IMR-90 (cell line): ENCODE measurements at regions not wholly inside any gene's neighbourhood (a gene's known extent, or its start where the extent isn't known, plus 50 kb on each side); places are given as distances from the start of the nearest gene placed in this dataset.

Experiments
- CEBPB ChIP-seq: IDR thresholded peaks from 2 replicates; pipeline ENCODE4 v1.6.1; 2012; ENCODE audit warnings: low read depth, low read length, improper control_type of control experiment
- POLR2A ChIP-seq: IDR thresholded peaks from 2 replicates; pipeline ENCODE4 v1.6.1; 2012; ENCODE audit warnings: mild to moderate bottlenecking, low read depth, low read length
- RAD21 ChIP-seq: IDR thresholded peaks from 2 replicates; pipeline ENCODE4 v1.6.1; 2012; ENCODE audit warnings: low read length, improper control_type of control experiment
- RFX5 ChIP-seq: IDR thresholded peaks from 2 replicates; pipeline ENCODE4 v1.8.0; 2012; ENCODE audit warnings: low read depth, mild to moderate bottlenecking, low read length, moderate library complexity
- USF2 ChIP-seq: fragments of 150-350 bp; IDR thresholded peaks from 2 replicates; pipeline ENCODE4 v1.6.1; 2017; ENCODE audit warnings: mild to moderate bottlenecking, antibody characterized with exemption, low read length, low read depth
- TF ChIP-seq, protein P1 (sequence below): conservative IDR thresholded peaks from 2 replicates; pipeline ENCODE4 v1.5.1; 2012; ENCODE audit warnings: mild to moderate bottlenecking, low read depth, low read length, improper control_type of control experiment

- no peak for TF ChIP-seq RFX5
- no peak for TF ChIP-seq CEBPB
- TF ChIP-seq POLR2A = no peak
- TF ChIP-seq, protein P1, sequence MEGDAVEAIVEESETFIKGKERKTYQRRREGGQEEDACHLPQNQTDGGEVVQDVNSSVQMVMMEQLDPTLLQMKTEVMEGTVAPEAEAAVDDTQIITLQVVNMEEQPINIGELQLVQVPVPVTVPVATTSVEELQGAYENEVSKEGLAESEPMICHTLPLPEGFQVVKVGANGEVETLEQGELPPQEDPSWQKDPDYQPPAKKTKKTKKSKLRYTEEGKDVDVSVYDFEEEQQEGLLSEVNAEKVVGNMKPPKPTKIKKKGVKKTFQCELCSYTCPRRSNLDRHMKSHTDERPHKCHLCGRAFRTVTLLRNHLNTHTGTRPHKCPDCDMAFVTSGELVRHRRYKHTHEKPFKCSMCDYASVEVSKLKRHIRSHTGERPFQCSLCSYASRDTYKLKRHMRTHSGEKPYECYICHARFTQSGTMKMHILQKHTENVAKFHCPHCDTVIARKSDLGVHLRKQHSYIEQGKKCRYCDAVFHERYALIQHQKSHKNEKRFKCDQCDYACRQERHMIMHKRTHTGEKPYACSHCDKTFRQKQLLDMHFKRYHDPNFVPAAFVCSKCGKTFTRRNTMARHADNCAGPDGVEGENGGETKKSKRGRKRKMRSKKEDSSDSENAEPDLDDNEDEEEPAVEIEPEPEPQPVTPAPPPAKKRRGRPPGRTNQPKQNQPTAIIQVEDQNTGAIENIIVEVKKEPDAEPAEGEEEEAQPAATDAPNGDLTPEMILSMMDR = no peak
- no peak for TF ChIP-seq RAD21
- TF ChIP-seq USF2 = no peak
Observed at GRCh38 chr12:60263836-60264493, 668.1 kb downstream of the SLC16A7 start.
